ENCODE measurements at regions not wholly inside any gene's neighbourhood (a gene's known extent, or its start where the extent isn't known, plus 50 kb on each side); places are given as distances from the start of the nearest gene placed in this dataset.

DNA sequence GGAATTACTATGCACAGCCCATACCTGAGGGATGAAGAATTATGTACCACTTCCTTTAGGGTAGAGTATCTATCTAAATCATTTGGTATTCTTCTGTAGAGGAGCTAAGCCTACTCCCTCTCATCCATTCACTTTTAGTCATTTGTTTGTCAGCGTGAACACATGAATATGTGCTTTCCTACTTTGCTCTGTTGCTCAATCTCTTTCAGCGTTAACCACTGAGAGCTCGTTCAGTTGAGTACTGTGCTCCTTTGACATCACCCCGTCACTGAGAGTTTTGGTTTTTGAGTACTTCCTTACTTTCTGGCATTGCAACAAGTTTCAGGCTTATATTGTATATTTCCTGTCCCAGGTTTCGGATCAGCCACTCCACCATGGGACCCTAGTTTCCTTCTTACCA, 700.6 kb downstream of the NLGN4X start:
- no peak for TF ChIP-seq CTCF (IDR thresholded peaks at IDR 0.05)
- no peak for TF ChIP-seq EP300 (IDR thresholded peaks at IDR 0.05; ENCODE audit: borderline replicate concordance in 1 of 2, low read depth in 1 of 2, low read length in 1 of 2)
- no peak for TF ChIP-seq RAD21 (IDR thresholded peaks at IDR 0.05; ENCODE audit: low read length)
- TF ChIP-seq, protein P1, sequence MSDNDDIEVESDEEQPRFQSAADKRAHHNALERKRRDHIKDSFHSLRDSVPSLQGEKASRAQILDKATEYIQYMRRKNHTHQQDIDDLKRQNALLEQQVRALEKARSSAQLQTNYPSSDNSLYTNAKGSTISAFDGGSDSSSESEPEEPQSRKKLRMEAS (IDR thresholded peaks at IDR 0.05; ENCODE audit: low read depth): no peak

All from SK-N-SH (cell line).